ENCODE measurements at regions not wholly inside any gene's neighbourhood (a gene's known extent, or its start where the extent isn't known, plus 50 kb on each side); places are given as distances from the start of the nearest gene placed in this dataset.

DNA sequence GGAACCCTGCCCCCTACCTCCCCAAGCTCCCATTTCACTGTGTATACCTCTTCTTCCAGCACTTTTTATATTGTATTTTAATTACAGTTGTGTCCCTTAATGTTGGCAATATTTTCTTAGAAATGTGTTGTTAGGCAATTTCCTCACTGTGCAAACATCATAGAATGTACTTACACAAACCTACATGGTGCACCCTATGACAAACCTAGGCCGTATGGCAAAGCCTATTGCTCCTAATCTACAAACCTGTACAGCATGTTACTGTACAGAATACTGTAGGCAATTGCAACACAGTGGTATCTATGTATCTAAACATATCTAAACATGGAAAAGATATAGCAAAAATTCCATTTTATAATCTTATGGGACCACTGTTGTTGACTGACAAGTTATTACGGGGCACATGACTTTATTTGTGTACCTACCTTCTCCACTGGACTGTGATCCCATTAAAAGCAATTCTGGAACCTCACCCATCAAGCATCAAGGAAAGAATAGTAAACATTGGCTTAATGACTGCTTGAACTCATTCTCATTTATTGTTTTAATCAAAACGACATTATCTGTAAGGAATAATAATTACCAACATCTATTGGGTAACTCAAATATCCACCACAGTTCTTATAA lies 1641.5 kb upstream of the ZEB2 start:
- DNase-seq: no peak

DNA sequence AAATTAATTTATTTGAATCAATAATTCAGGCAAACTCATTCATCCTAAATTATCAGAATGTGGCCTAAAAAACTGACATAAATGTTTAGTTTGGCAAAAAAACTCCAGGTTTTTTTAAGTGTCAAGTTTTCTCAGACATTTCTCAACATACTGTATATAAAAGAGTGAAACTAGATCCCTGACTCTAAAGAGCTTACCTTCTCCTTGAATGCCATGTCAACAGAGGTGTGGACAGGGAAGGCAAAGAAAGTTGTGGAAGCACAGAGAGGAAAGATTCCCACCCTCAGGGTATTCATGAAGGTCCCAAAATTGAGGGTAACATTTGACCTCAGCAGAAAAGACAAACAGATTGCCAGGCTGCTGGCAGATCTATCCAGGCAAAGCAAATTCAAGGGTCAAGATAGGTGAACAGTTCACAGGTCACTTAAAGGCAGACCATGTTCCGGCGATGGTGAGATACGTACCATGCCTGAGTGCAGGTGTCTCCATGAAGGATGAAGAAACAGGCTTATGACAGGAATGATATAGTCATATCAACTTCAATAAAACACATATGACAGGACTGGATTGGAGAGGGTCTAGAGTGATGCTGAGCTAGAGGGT lies 1638.3 kb upstream of the ZEB2 start:
- DNase-seq: no peak

DNA sequence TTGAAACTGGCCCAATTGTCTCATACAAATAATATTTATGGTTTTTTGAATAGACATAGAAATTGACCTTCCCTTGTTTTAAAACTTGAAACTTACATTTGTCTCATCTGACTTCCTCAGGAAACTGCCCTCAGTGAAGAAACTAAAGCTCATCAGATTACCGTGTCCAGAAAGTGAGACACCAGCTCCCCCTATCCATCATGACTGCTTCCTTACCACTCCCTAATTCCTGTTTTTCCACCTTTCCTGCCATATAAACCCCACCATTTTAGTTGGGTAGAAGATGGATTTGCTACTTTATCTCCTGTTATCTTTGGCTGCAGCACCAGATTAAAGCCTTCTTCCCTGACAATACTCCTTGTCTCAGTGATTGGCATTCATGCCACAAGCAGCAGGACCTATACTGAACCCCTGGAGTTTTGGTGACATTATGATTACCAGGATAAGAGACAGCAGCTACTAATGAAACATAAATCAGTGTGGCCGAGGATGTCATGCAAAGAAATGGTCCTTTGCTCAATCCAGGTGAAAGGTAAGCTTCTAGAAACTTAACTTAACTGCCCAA lies 1627.6 kb upstream of the ZEB2 start:
- DNase-seq: no peak

DNA sequence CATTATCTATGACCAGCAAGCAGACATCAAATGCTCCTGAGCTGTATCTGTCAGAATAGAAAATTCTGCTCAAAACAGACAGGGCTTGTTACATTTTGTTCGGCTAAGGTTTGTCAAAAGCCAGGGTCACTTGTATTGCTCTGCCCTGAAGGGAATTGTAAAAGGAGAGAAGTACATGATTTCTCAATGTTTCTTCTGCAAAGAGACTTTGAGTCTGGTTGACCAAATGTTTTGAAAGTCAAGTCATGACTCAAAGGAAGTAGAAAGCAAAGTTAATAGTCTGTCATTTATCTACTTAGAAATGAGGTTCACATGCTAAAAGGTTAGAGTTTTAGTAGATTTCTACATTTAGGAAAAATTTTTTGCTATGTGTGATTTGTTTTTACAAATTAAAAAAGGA lies 1624.1 kb upstream of the ZEB2 start:
- DNase-seq: no peak

DNA sequence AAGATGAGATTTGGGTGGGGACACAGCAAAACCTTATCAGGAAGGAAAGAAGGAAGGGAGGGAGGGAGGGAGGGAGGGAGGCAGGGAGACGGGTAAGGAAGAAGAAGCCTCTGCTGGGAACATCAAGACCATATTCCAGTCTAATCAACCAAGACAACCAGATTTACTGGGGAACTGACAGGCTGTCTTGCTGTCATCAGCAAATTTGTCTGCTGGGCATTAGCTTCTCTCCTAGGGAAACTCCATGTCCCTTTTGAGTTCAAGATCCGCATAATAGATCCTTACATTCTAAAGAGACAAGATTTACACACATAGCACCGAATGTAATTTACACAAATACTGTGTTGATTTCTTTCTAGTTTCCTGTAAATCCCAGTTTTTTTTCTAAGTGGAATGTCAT lies 1618.9 kb upstream of the ZEB2 start:
- no peak for DNase-seq

GRCh38 chr2:146135245-146135644 lies 1615.3 kb upstream of the ZEB2 start:
- DNase-seq: no peak

DNA sequence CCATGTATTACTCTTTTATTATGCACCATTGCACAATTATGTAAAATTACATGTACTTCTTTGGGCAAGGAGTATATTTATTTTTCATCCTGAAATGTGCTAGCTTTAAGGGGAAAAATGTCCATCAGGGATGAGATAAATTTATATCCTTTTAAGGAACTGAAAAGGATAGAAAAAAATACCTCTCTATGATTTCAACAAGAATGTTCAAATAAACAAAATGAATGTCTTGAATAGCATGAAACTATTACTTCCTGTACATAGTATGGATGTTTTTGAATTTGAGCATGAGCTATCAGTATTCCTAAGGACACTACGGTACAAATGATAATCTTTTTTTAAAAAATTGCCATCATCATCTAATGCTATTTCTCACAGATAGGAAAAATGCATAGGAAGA lies 1611.9 kb upstream of the ZEB2 start:
- DNase-seq: no peak

GRCh38 chr2:146131048-146131447 lies 1611.1 kb upstream of the ZEB2 start:
- no peak for DNase-seq

DNA sequence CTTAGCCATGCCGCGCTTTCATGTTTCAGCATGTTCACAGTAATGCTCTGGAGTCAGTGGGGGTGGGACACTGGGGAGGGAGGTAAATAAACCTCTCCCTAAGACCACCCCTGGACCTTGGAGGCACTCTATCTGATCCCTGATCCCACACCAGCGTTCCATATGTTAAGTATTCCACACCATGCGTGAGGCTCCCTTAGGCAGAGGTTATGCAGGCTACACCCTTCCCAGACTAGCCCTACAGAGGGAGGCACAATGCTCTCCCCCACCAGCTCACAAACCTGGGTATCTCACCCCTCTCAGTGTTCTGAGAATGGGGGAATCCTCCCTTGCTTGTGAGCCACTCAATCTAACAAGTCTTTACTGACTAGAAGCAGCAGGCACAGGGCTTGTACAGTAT lies 1610.4 kb upstream of the ZEB2 start:
- no peak for DNase-seq

DNA sequence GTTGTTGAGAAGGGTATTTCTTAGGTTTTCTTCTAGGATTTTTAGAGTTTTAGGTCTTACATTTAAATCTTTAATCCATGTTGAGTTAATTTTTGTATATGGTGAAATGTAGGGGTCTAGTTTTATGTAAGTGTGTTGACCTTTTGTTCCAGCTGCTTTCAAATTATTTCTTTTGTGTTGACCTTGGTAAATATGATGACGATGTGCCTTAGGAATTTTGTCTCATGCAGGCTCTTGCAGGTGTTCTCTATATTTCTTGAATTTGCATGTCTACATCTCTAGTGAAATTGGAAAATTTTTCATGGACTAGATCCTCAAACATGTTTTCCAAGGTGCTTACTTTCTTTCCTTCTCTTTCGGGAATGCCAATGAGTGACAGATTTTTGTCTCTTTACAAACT lies 1609.3 kb upstream of the ZEB2 start:
- DNase-seq: no peak

GRCh38 chr2:146128216-146128615 lies 1608.3 kb upstream of the ZEB2 start:
- no peak for DNase-seq

DNA sequence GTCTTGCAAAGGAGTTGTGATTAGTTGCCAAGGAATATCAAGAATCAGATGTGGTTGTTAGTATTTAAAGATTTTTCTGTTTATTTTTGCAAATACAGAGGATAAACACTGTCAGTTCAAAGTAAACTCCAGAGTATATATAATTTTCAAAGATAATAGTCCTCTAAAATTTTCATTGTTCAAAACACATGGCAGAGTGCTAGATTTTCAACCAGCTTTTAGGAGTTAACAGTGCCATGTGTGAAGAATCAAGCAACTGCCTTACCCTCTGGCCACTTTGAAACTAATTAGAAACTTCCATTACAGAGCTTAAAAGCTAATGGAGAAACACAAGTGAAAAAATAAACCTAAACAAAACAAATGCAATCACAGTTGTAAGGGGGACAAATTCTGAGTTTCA lies 1605.6 kb upstream of the ZEB2 start:
- DNase-seq: no peak

DNA sequence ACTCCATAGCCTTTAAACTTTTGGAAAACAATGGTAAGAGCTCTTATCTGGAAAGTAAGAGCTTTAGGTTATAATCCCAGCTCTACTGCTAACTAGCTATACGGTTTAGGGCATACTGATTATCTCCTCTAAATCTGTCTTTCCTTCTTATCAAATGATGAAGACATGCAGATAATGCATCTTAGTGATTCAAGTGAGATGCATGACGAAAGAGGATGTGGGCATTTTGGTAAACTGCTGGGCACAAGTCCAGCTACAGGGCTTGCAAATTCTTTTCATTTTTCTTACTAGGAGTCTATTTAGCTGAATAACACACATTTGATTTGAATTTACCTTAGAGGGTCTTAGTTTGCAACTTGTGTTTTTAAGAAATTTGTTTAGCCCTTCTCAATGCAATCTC lies 1604.8 kb upstream of the ZEB2 start:
- DNase-seq: no peak

GRCh38 chr2:146123714-146124113 lies 1603.8 kb upstream of the ZEB2 start:
- DNase-seq: no peak

DNA sequence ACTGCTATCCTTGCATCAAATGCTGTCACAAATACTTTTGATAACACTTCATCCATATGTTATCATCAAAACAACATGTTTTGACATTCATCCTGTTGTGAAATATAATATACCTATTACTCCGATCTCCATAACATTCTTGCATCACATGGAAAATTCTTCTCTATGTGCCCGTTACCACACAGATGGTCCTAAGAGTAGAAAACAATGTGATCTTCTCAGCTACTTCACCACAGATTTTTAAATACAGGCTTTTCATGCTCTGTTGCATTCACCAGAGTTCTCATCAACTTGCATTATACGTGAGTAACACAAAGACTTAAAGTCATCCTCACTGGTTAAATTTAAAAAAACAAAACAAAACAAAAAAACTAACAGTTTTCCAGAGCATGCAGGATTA lies 1603.3 kb upstream of the ZEB2 start:
- no peak for DNase-seq

DNA sequence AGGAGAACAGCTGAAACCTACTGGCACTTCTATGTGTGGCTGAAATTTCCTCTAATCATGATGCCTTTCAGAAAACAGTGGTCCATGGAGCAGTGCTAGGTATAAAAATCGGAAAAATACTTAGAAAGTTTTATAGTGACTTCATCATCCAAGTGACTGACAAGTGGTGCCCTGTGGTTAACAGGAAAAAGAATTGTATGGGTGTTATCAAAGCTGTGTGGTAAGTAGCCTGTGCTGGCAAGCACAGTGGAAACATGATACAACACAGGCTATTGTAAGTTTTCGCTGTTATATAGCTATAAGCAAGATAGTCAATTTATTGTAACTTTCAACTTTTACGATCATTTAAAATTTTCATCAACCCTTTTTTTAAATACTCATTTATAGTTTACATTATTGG lies 1599.7 kb upstream of the ZEB2 start:
- DNase-seq: no peak

- no peak for DNase-seq
Observed at GRCh38 chr2:146108993-146109392, 1589.1 kb upstream of the ZEB2 start.

DNA sequence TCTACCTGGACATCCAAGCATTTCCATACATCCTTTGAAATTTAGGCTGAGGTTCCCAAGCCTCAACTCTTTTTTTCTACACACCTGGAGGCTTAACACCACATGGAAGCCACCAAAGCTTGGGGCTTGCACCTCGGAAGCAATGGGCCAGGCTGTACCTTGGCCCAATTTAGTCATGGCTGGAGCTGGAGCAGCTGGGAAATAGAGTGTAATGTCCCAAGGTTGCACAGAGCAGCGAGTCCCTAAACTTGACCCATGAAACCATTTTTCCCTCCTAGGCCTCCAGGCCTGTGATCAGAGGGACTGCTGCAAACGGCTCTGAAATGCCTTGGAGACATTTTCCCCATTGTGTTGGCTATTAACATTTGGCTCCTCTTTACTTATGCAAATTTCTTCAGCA lies 1574.3 kb upstream of the ZEB2 start:
- DNase-seq: no peak

- no peak for DNase-seq
Observed at GRCh38 chr2:146081459-146081858, 1561.5 kb upstream of the ZEB2 start.

DNA sequence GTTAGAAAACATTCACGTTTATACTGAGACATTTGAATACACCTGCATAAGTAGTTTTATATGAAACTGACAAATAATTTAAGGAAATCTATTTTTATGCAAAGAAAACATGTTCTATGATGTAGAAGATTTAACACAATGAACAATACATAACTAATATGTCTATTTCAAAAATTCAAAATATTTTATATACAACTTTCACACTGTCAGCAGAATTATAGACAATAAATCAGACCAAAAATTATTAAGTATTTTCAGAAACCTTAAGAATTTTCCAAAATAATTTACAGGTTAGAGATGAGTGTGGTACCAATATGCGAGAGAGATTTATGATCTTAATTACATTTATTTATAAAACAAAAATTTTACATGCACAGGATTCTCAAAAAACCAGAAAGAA lies 1561.0 kb upstream of the ZEB2 start:
- DNase-seq: no peak

DNA sequence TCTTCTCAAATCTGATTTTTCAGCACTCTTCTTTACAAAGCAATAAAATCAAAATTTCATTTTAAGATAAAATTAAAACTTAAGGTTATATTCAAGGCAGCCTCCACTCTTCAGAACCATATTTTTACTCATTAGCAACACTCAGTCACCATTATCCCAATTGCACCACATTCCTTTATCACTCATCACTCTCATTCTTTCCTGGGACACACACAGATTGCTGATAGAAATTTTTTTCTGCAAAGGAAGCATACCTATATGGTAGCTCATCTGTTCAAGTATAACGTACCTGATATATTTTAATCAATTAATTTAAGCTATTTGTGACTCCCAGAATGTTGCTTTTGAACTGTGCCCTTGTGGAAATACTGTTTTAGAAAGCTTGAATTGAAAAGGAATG lies 1559.3 kb upstream of the ZEB2 start:
- DNase-seq: no peak

- DNase-seq: no peak
Observed at GRCh38 chr2:146077156-146077555, 1557.2 kb upstream of the ZEB2 start.

- no peak for DNase-seq
Observed at GRCh38 chr2:146068051-146068450, 1548.1 kb upstream of the ZEB2 start.

DNA sequence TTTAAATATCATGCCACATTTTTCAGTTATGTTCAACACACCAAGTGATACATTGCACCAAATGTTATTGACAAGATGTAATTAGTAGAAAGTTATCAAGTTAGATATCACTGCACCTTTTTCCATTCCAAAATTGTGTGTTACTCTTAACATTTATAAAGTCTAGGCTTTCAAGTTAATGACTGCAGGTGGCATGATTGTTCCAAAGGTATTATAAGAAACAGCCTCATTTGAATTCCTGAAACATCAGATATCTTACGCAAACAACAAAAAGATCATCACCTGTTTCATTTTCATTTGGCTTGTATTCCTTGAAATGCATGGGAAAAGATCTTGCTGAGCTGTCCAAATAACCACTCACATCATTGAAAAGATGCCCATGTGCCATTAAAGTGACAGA lies 1528.2 kb upstream of the ZEB2 start:
- DNase-seq: no peak

DNA sequence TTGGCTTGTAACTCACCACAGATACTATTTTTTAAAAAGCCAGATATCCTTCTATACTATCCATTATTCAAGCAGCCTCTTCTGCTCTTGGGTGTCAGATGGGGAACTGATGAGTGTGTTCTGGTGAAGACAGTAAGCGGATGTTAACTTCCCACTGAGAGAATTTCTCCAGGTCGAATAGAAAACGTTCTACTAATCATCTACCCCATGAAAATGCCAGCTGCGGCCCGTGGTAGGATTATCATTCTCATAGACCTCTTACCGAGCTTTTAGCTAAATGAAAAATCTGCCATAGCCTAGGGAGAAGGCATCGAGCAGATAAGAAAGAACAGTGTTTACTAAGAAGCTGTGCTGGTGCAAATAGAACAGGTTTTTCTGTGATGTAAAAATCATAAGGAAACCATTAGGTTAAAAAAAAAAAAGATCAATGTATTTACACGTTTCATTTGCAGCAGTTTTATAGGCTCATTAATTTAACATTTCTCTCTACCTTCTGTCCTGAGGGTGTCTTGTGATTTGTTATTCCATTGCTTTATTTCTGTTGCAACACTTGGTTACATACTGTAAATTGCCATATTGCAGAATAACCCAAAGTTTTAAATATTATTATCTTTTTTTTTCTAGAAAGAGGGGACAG lies 1521.5 kb upstream of the ZEB2 start:
- DNase-seq: no peak
